HL-60 (cell line): ENCODE measurements at regions not wholly inside any gene's neighbourhood (a gene's known extent, or its start where the extent isn't known, plus 50 kb on each side); places are given as distances from the start of the nearest gene placed in this dataset.

Source experiments
- CTCF ChIP-seq: IDR thresholded peaks from one replicate; pipeline ENCODE4 v1.5.1; 2011; ENCODE audit warnings: low read length, control low read depth, inconsistent platforms; ENCODE audit not compliant: insufficient read depth
- GABPA ChIP-seq: IDR thresholded peaks from 2 replicates; pipeline ENCODE4 v1.6.1; 2012; ENCODE audit warnings: low read depth
- POLR2AphosphoS5 ChIP-seq: IDR thresholded peaks from 2 replicates; pipeline ENCODE4 v1.6.1; 2012; ENCODE audit warnings: low read depth
- REST ChIP-seq: IDR thresholded peaks from 2 replicates; pipeline ENCODE4 v1.6.1; 2012; ENCODE audit warnings: low read depth; ENCODE audit not compliant: insufficient replicate concordance
- SPI1 ChIP-seq: IDR thresholded peaks from 2 replicates; pipeline ENCODE4 v1.6.1; 2012; ENCODE audit warnings: low read depth, mild to moderate bottlenecking, borderline replicate concordance

DNA sequence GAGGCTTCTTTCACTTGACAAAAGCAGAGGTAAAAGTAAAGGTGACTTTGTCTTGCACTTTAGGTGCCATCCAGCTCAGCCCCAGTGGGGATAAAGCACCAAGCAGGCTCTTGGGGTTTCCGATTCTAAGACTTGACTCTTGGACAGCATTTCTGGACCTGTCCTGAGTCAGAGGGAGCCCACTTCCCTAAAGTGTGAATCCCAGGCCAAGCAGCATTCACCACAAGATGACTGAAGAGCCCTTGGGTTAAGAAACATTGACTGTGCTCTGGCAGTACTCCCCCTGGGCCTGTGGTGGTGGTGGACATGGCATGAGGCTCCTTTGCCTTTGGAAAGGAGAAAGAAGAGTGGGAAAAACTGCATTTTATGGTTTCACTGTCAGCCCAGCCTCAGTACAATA is 638.0 kb upstream of the VRK2 start:
- TF ChIP-seq CTCF (no peak), POLR2AphosphoS5 (no peak), SPI1 (peak; percentile 62; the same call in 1 of the 2 replicates), GABPA (no peak), REST (no peak)
